HFFc6 (cell line): ENCODE measurements at regions not wholly inside any gene's neighbourhood (a gene's known extent, or its start where the extent isn't known, plus 50 kb on each side); places are given as distances from the start of the nearest gene placed in this dataset.

Source experiments
- DNase-seq: peaks from one replicate; pipeline ENCODE4 v3.0.0-alpha.2; 2018
- H3K27ac Mint-ChIP-seq: 2 replicates; pipeline ENCODE4 v1.8.0; 2020; ENCODE audit warnings: mild to moderate bottlenecking, mixed read lengths
- H3K27me3 Mint-ChIP-seq: 2 replicates; pipeline ENCODE4 v1.8.0; 2021; ENCODE audit warnings: mild to moderate bottlenecking, moderate library complexity, mixed read lengths; ENCODE audit not compliant: insufficient read depth
- H3K36me3 Mint-ChIP-seq: 2 replicates; pipeline ENCODE4 v1.8.0; 2021; ENCODE audit warnings: low read depth, mixed read lengths
- H3K4me1 Mint-ChIP-seq: 2 replicates; pipeline ENCODE4 v1.8.0; 2020; ENCODE audit warnings: low read depth, mixed read lengths
- H3K4me3 Mint-ChIP-seq: 2 replicates; pipeline ENCODE4 v1.8.0; 2020; ENCODE audit warnings: mild to moderate bottlenecking, moderate library complexity, mixed read lengths
- H3K9me3 Mint-ChIP-seq: 2 replicates; pipeline ENCODE4 v1.8.0; 2020; ENCODE audit warnings: mild to moderate bottlenecking, mixed read lengths
- TF ChIP-seq, protein P1 (sequence below): fragments of 200-600 bp; sonication (generic); IDR thresholded peaks from 2 replicates; pipeline ENCODE4 v1.5.0; 2021; ENCODE audit warnings: antibody characterized with exemption, mild to moderate bottlenecking

GRCh38 chr14:28102001-28102400 is 664.6 kb upstream of the FOXG1 start:
- Mint-ChIP-seq H3K4me3 (no peak overlapping the region), H3K9me3 (peaks cover 38% of the 10 kb centered on the region), H3K27me3 (no peaks in the 10 kb centered on the region), H3K27ac (no peak overlapping the region), H3K4me1 (no peaks in the 10 kb centered on the region), H3K36me3 (no peaks in the 10 kb centered on the region)
- TF ChIP-seq, protein P1, sequence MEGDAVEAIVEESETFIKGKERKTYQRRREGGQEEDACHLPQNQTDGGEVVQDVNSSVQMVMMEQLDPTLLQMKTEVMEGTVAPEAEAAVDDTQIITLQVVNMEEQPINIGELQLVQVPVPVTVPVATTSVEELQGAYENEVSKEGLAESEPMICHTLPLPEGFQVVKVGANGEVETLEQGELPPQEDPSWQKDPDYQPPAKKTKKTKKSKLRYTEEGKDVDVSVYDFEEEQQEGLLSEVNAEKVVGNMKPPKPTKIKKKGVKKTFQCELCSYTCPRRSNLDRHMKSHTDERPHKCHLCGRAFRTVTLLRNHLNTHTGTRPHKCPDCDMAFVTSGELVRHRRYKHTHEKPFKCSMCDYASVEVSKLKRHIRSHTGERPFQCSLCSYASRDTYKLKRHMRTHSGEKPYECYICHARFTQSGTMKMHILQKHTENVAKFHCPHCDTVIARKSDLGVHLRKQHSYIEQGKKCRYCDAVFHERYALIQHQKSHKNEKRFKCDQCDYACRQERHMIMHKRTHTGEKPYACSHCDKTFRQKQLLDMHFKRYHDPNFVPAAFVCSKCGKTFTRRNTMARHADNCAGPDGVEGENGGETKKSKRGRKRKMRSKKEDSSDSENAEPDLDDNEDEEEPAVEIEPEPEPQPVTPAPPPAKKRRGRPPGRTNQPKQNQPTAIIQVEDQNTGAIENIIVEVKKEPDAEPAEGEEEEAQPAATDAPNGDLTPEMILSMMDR = no peak
- DNase-seq = no peak

DNA sequence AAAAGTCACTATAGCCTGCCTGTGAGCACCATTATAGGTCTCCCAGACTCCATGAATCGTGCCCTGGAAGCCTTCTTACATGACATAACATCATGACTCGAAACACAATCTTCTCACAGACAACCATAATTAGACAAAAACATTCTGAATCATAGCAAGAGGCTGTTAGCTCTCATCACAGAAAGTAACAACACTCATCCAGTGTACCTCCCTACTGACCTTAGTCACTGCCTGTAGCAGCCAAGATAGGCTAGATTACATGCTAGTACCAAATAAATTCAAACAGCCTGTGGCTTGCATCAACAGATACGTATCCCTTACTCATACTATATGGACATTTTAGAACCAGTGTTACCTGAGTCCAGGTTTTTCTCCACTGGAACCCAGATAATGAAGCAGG is 663.8 kb upstream of the FOXG1 start:
- TF ChIP-seq, protein P1 = no peak
- DNase-seq = no peak
- H3K4me3 Mint-ChIP-seq = no peak overlapping the region
- H3K9me3 Mint-ChIP-seq = peaks cover 34% of the 10 kb centered on the region
- H3K27me3 Mint-ChIP-seq = no peaks in the 10 kb centered on the region
- H3K36me3 Mint-ChIP-seq = no peaks in the 10 kb centered on the region
- H3K27ac Mint-ChIP-seq = no peak overlapping the region
- H3K4me1 Mint-ChIP-seq = no peaks in the 10 kb centered on the region

- H3K4me1 Mint-ChIP-seq = no peaks in the 10 kb centered on the region
- no peaks in the 10 kb centered on the region for H3K27me3 Mint-ChIP-seq
- H3K9me3 Mint-ChIP-seq = peaks cover 48% of the 10 kb centered on the region
- H3K27ac Mint-ChIP-seq = no peak overlapping the region
- no peak overlapping the region for H3K4me3 Mint-ChIP-seq
- no peaks in the 10 kb centered on the region for H3K36me3 Mint-ChIP-seq
- TF ChIP-seq, protein P1 = no peak
- no peak for DNase-seq
Observed at GRCh38 chr14:28113311-28113710, 653.3 kb upstream of the FOXG1 start.

GRCh38 chr14:28116716-28117115 is 649.9 kb upstream of the FOXG1 start:
- Mint-ChIP-seq H3K27ac (no peak overlapping the region), H3K36me3 (no peaks in the 10 kb centered on the region), H3K9me3 (peaks cover 60% of the 10 kb centered on the region), H3K4me1 (no peaks in the 10 kb centered on the region), H3K4me3 (no peak overlapping the region), H3K27me3 (no peaks in the 10 kb centered on the region)
- no peak for DNase-seq
- TF ChIP-seq, protein P1 = no peak

DNA sequence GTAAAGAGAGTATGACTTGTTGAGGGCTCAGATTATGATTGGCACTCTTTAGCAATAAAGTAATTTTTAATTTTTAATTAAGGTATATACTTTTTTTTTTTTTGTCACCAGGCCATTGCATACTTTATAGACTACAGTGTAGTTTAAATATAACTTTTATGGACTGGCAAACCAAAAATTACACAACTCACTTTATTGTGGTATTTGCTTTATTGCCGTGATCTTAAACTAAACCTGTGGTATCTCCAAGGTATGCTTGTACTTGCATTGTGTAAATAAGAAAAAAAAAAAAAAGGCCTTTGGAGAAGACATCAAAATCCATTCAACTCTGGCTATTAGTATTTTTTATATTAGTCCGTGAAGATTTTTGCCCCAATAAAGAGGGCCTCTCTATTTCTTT is 646.7 kb upstream of the FOXG1 start:
- H3K27me3 Mint-ChIP-seq = no peaks in the 10 kb centered on the region
- H3K9me3 Mint-ChIP-seq = peaks cover 76% of the 10 kb centered on the region
- TF ChIP-seq, protein P1 = no peak
- no peaks in the 10 kb centered on the region for H3K4me1 Mint-ChIP-seq
- H3K27ac Mint-ChIP-seq = no peak overlapping the region
- H3K4me3 Mint-ChIP-seq = no peak overlapping the region
- peaks cover 11% of the 10 kb centered on the region; the same call in 1 of the 2 replicates for H3K36me3 Mint-ChIP-seq
- DNase-seq = no peak

GRCh38 chr14:28120391-28120790 is 646.2 kb upstream of the FOXG1 start:
- TF ChIP-seq, protein P1 = no peak
- Mint-ChIP-seq H3K4me1 (no peaks in the 10 kb centered on the region), H3K36me3 (peaks cover 11% of the 10 kb centered on the region; the same call in 1 of the 2 replicates), H3K27me3 (no peaks in the 10 kb centered on the region), H3K27ac (no peak overlapping the region), H3K4me3 (no peak overlapping the region), H3K9me3 (peaks cover 74% of the 10 kb centered on the region)
- DNase-seq = no peak
